NCI-H2171 treated with DMSO at 0.1 percent for 48 hours (cell line): ENCODE measurements at regions not wholly inside any gene's neighbourhood (a gene's known extent, or its start where the extent isn't known, plus 50 kb on each side); places are given as distances from the start of the nearest gene placed in this dataset.

ENCODE experiments used
- DNase-seq: peaks from one replicate; lab custom pipeline; 2025; lab: John Stamatoyannopoulos, UW

DNA sequence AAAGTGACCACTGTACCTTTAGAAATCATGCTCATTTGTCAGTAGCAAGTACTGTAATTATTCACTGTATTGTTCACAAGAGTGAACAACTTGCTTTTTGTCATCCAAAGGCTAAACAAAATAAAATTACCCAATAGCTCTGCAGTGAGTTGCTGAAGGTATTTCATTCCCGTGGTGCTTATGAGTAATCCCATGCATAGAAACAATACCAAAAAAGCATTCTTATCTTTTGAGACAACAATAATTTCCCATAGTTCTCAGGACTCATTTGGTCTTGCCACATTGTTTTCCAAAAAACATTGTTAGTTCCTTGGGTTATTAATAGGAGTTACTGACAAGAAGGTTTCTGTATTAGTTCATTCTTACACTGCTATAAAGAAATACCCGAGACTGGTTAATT lies 503.2 kb upstream of the FAM98A start:
- no peak for DNase-seq

DNA sequence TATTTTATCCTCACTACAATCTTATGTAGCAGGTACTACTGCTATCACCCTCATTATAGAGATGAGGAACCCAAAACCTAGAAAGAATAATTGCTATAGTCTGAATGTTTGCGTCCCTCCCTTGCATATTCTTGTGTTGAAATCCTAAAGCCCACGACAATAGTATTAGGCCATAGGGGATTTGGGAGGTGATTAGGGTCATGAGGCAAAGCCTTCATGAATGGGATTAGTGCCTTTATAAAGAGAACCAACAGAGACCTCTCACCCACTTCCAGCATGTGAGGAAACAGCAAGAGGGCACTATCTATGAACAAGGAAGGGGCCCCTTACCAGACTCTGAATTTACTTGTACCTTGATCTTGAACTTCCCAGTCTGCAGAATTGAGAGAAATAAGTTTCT lies 500.3 kb upstream of the FAM98A start:
- DNase-seq: no peak

- no peak for DNase-seq
Observed at GRCh38 chr2:34098256-34098655, 499.2 kb upstream of the FAM98A start.

GRCh38 chr2:34096562-34097171 lies 497.6 kb upstream of the FAM98A start:
- DNase-seq: peak; percentile 60

GRCh38 chr2:34093790-34094189 lies 494.7 kb upstream of the FAM98A start:
- no peak for DNase-seq

GRCh38 chr2:34070196-34070595 lies 471.1 kb upstream of the FAM98A start:
- no peak for DNase-seq

DNA sequence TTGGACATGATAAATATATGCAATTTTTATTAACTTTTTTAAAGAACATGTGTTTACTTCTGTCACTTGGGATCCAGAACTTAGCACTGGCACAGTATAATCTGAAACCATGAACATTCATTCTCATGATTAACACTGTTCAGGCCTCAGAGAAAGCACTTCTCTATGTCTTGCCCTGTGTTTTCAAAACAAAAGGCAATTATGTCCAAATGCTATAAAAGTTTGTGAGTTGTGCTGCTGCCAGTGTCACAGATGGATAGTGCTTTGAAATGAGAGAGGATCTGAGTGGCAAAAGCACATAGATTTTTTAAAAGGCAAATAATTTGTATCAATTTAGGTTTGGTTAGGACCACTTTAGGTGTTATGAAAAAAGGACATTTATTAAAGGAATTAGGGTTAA lies 470.5 kb upstream of the FAM98A start:
- no peak for DNase-seq

DNA sequence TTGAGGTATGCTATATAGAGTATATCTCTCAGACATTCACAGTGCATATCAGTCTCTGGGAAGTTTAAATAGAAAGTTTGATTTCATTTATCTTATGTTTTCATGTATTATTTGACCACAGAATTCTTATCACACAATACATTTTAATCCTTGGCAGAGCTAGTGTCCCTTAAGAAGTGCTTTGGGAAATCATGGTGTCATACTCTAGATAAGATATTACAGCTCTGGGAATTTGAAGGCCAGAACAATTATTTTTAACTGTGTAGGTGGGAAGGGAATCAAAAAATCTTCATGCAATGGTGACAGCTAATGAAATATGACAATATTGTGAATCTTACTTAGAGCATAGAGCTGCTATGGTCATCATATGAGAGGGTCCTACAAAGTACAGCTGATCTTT lies 451.3 kb upstream of the FAM98A start:
- no peak for DNase-seq

- no peak for DNase-seq
Observed at GRCh38 chr2:34045101-34045655, 446.1 kb upstream of the FAM98A start.

DNA sequence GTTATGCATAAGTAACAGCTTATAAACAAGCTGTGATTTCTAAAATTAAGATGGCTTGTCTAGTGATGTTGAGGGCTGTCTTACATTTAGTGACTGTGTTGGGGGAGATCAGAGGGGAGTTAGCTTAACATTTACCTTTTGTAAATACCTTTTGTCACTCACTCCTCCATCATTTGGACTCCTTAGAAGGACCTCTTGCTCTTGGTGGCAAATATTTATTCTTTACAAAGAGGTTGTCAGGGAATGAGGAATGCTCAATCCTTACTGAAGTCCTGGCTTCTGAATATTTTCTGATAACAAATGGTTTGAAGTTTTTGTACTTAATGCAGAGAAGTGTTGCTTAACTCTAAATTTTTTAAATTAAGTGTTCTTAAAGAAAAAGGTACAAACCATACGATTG lies 438.8 kb upstream of the FAM98A start:
- DNase-seq: no peak

- no peak for DNase-seq
Observed at GRCh38 chr2:34037157-34037556, 438.1 kb upstream of the FAM98A start.

DNA sequence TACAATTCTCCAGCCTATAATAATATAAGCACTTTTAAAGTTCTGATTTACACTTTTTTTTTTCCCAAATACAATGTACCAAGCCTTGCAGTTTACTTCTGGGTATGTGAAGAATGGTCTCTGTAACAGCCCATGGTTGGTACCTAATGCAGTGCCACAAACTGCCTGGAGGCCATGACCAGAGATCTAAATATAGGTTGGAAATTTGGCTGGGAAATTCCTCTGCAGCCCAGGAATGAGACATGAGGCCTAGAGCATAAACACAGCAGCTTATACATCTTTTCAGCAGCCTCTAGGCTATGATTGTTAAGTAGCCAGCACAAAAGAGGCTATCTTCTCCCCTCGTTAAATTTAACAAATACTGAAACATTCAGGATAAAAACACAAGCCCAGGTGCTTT lies 432.0 kb upstream of the FAM98A start:
- DNase-seq: no peak

DNA sequence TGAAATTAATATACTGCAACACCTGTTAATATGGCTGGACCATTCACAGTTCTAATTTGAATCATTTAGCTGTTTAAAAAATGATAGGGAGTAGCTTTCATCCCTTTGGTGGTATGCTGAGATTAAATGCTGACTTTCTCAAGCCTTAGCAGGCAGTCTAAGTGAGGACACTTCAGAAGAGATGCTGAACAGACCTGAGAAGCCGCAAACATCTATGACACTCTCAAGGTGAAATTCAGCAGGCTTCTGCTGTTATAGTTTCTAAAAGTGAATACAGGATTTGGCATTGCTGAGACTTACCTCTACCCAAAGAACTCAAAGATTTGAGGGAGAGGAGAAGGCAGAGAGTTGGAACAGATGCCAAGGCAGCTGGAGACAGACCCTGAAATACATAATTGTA lies 431.2 kb upstream of the FAM98A start:
- no peak for DNase-seq

GRCh38 chr2:34029073-34029472 lies 430.0 kb upstream of the FAM98A start:
- no peak for DNase-seq

DNA sequence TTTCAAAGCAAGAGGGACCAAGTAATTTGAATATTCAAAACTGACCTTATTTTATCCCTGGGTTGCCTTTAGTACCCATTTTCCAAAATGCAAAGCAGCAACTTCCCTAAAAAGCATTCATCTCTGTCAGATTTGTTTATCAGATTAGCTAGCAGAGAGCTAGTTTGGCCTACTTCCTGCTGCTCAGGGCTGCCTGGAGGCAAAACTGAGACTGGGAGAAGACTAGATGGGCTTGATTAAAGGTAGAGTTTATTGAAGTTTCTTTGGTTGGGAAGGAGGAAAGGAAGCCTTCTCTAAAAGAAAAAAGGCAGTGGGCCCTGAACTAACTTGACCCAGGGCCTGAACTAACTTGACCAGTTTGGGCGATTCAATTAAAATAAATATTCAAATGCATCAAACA lies 426.1 kb upstream of the FAM98A start:
- DNase-seq: no peak

DNA sequence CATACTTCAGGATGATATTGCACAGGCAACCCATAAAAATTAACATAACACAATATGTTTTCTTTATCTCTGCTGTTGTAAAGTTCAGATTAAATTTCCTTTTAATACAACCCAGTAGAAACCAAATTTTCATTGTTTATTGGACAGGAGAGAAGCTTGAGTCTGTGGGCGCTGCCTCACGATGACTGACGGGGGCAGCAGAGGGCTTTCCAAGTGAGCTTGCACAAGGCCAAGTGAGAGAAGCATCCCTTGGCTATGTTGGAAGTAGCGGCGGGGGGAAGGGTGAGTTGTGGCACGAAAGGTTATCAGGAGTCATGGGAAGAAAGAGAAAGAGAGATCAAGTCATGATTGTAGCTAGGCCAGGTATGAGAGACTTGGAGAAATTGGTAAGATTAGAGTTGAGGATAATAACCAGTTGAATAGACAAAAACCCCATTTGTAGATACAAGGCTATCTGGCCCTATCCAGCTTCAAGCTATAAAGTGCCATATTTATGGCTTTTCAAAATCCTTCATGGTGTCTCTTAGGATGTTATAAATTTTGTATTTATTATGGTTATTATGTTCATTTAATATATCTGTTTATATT lies 413.7 kb upstream of the FAM98A start:
- DNase-seq: peak; percentile 46

- DNase-seq: no peak
Observed at GRCh38 chr2:34011684-34012083, 412.6 kb upstream of the FAM98A start.

GRCh38 chr2:34005901-34006300 lies 406.8 kb upstream of the FAM98A start:
- DNase-seq: no peak

GRCh38 chr2:34004936-34005335 lies 405.8 kb upstream of the FAM98A start:
- DNase-seq: no peak

- DNase-seq: no peak
Observed at GRCh38 chr2:34003795-34004194, 404.7 kb upstream of the FAM98A start.

GRCh38 chr2:34001557-34001956 lies 402.5 kb upstream of the FAM98A start:
- no peak for DNase-seq

- DNase-seq: no peak
Observed at GRCh38 chr2:33984131-33984530, 385.0 kb upstream of the FAM98A start.

DNA sequence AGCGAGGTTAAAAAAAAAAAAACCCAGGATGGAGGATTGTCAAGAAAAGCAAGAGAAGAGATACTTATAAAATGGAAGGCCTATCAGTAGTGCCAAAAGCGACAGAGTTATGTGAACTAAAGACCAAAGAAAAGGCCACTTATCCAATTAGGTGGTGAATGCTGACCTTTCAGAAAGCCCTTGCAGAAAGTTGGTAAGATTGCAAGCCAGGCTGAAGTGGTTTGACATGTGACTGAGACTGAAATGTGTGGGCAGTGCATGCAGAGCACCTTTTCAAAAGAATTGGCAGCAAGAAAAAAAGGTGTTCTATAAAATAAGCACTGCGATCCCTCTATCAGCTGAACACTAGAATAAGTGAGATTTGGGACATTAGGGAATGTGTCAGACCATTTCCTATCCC lies 379.4 kb upstream of the FAM98A start:
- no peak for DNase-seq

- DNase-seq: no peak
Observed at GRCh38 chr2:33975498-33975897, 376.4 kb upstream of the FAM98A start.
